ENCODE measurements at regions not wholly inside any gene's neighbourhood (a gene's known extent, or its start where the extent isn't known, plus 50 kb on each side); places are given as distances from the start of the nearest gene placed in this dataset.
"Not testable (repeated sequence)": the region's sequence is repeated elsewhere in the genome, so short reads cannot be mapped to it uniquely, and the experiment has no call there.

GRCh38 chr7:16091701-16092310 lies 329.5 kb downstream of the CRPPA start:
- H3K4me3 Mint-ChIP-seq, result no peak overlapping the region
- H3K27ac Mint-ChIP-seq, result no peak overlapping the region
- ATAC-seq (no peak), DNase-seq (no peak)
- H3K4me1 Mint-ChIP-seq, result no peaks in the 10 kb centered on the region
- H3K27me3 Mint-ChIP-seq, result no peaks in the 10 kb centered on the region
- H3K9me3 Mint-ChIP-seq, result no peaks in the 10 kb centered on the region

- no peaks in the 10 kb centered on the region for H3K4me1 Mint-ChIP-seq
Observed at GRCh38 chr7:16089801-16090200, 331.5 kb downstream of the CRPPA start.

GRCh38 chr7:16089191-16089590 lies 332.1 kb downstream of the CRPPA start:
- H3K4me3 Mint-ChIP-seq, result no peak overlapping the region
- no peak overlapping the region for H3K27ac Mint-ChIP-seq
- no peaks in the 10 kb centered on the region for H3K27me3 Mint-ChIP-seq
- no peak for DNase-seq
- no peaks in the 10 kb centered on the region for H3K9me3 Mint-ChIP-seq
- ATAC-seq, result no peak
- no peaks in the 10 kb centered on the region for H3K4me1 Mint-ChIP-seq

More at GRCh38 chr7:16089801-16090200, 331.5 kb downstream of the CRPPA start:
- Mint-ChIP-seq H3K27ac (no peak overlapping the region), H3K4me3 (no peak overlapping the region), H3K9me3 (no peaks in the 10 kb centered on the region), H3K27me3 (no peaks in the 10 kb centered on the region)
- no peak for DNase-seq
- ATAC-seq, result no peak

GRCh38 chr7:16086743-16087142 lies 334.6 kb downstream of the CRPPA start:
- H3K27ac Mint-ChIP-seq, result peak overlapping the region in 1 of 2 donors; percentile 23
- no peak for DNase-seq
- ATAC-seq, result no peak
- H3K4me1 Mint-ChIP-seq, result no peaks in the 10 kb centered on the region
- H3K27me3 Mint-ChIP-seq, result no peaks in the 10 kb centered on the region
- H3K4me3 Mint-ChIP-seq, result no peak overlapping the region
- no peaks in the 10 kb centered on the region for H3K9me3 Mint-ChIP-seq

GRCh38 chr7:16085780-16086179 lies 335.6 kb downstream of the CRPPA start:
- not testable (repeated sequence) for H3K4me3 Mint-ChIP-seq, H3K27ac Mint-ChIP-seq, ATAC-seq, H3K9me3 Mint-ChIP-seq, H3K4me1 Mint-ChIP-seq, DNase-seq, H3K27me3 Mint-ChIP-seq

- Mint-ChIP-seq H3K27me3 (no peaks in the 10 kb centered on the region), H3K4me3 (no peak overlapping the region), H3K4me1 (no peaks in the 10 kb centered on the region), H3K9me3 (no peaks in the 10 kb centered on the region), H3K27ac (no peak overlapping the region)
- DNase-seq (no peak), ATAC-seq (no peak)
Observed at GRCh38 chr7:16084875-16085274, 336.5 kb downstream of the CRPPA start.

- ATAC-seq (no peak), DNase-seq (no peak)
- H3K27me3 Mint-ChIP-seq, result no peaks in the 10 kb centered on the region
- H3K27ac Mint-ChIP-seq, result no peak overlapping the region
- H3K4me3 Mint-ChIP-seq, result no peak overlapping the region
- no peaks in the 10 kb centered on the region for H3K4me1 Mint-ChIP-seq
- H3K9me3 Mint-ChIP-seq, result no peaks in the 10 kb centered on the region
Observed at GRCh38 chr7:16084370-16084769, 337.0 kb downstream of the CRPPA start.

- DNase-seq (no peak), ATAC-seq (no peak)
- Mint-ChIP-seq H3K27ac (no peak overlapping the region), H3K27me3 (no peaks in the 10 kb centered on the region), H3K4me1 (no peaks in the 10 kb centered on the region), H3K9me3 (no peaks in the 10 kb centered on the region), H3K4me3 (no peak overlapping the region)
Observed at GRCh38 chr7:16083931-16084330, 337.4 kb downstream of the CRPPA start.

- H3K27me3 Mint-ChIP-seq, result no peaks in the 10 kb centered on the region
- H3K9me3 Mint-ChIP-seq, result no peaks in the 10 kb centered on the region
- H3K27ac Mint-ChIP-seq, result no peak overlapping the region
- H3K4me3 Mint-ChIP-seq, result no peak overlapping the region
- ATAC-seq, result no peak
- no peak for DNase-seq
- H3K4me1 Mint-ChIP-seq, result no peaks in the 10 kb centered on the region
Observed at GRCh38 chr7:16080131-16080530, 341.2 kb downstream of the CRPPA start.

GRCh38 chr7:16079723-16080122 lies 341.6 kb downstream of the CRPPA start:
- peak overlapping the region in 1 of 2 donors; percentile 1 for H3K27ac Mint-ChIP-seq
- ATAC-seq (no peak), DNase-seq (no peak)
- no peaks in the 10 kb centered on the region for H3K9me3 Mint-ChIP-seq
- H3K4me1 Mint-ChIP-seq, result no peaks in the 10 kb centered on the region
- H3K4me3 Mint-ChIP-seq, result no peak overlapping the region
- no peaks in the 10 kb centered on the region for H3K27me3 Mint-ChIP-seq

GRCh38 chr7:16078076-16078952 lies 343.0 kb downstream of the CRPPA start:
- no peaks in the 10 kb centered on the region for H3K4me1 Mint-ChIP-seq
- H3K4me3 Mint-ChIP-seq, result no peak overlapping the region
- DNase-seq (no peak), ATAC-seq (no peak)
- H3K9me3 Mint-ChIP-seq, result no peaks in the 10 kb centered on the region
- H3K27me3 Mint-ChIP-seq, result no peaks in the 10 kb centered on the region
- no peak overlapping the region for H3K27ac Mint-ChIP-seq

- DNase-seq (no peak), ATAC-seq (no peak)
- no peaks in the 10 kb centered on the region for H3K4me1 Mint-ChIP-seq
Observed at GRCh38 chr7:16071246-16071857, 350.0 kb downstream of the CRPPA start.

GRCh38 chr7:16070806-16071205 lies 350.5 kb downstream of the CRPPA start:
- no peak for ATAC-seq
- H3K9me3 Mint-ChIP-seq, result no peaks in the 10 kb centered on the region
- H3K4me3 Mint-ChIP-seq, result no peak overlapping the region
- no peaks in the 10 kb centered on the region for H3K27me3 Mint-ChIP-seq
- no peak overlapping the region for H3K27ac Mint-ChIP-seq
- no peaks in the 10 kb centered on the region for H3K4me1 Mint-ChIP-seq
- no peak for DNase-seq

More at GRCh38 chr7:16071246-16071857, 350.0 kb downstream of the CRPPA start:
- Mint-ChIP-seq H3K4me3 (no peak overlapping the region), H3K9me3 (no peaks in the 10 kb centered on the region), H3K27ac (no peak overlapping the region), H3K27me3 (no peaks in the 10 kb centered on the region)

GRCh38 chr7:16069998-16070397 lies 351.3 kb downstream of the CRPPA start:
- no peaks in the 10 kb centered on the region for H3K4me1 Mint-ChIP-seq
- ATAC-seq, result no peak
- no peak for DNase-seq

GRCh38 chr7:16068183-16068582 lies 353.2 kb downstream of the CRPPA start:
- no peaks in the 10 kb centered on the region for H3K9me3 Mint-ChIP-seq
- no peak overlapping the region for H3K27ac Mint-ChIP-seq
- ATAC-seq (no peak), DNase-seq (no peak)
- no peak overlapping the region for H3K4me3 Mint-ChIP-seq
- no peaks in the 10 kb centered on the region for H3K27me3 Mint-ChIP-seq
- no peaks in the 10 kb centered on the region for H3K4me1 Mint-ChIP-seq

More at GRCh38 chr7:16069998-16070397, 351.3 kb downstream of the CRPPA start:
- Mint-ChIP-seq H3K27me3 (no peaks in the 10 kb centered on the region), H3K4me3 (no peak overlapping the region), H3K9me3 (no peaks in the 10 kb centered on the region), H3K27ac (no peak overlapping the region)

- Mint-ChIP-seq H3K9me3 (no peaks in the 10 kb centered on the region), H3K27ac (no peak overlapping the region), H3K4me3 (no peak overlapping the region), H3K4me1 (no peaks in the 10 kb centered on the region), H3K27me3 (no peaks in the 10 kb centered on the region)
- DNase-seq, result no peak
- no peak for ATAC-seq
Observed at GRCh38 chr7:16067711-16068110, 353.6 kb downstream of the CRPPA start.

Data from stimulated activated naive CD8-positive, alpha-beta T cell treated with anti-CD3 and anti-CD28 coated beads, Interleukin-15, amount 100 ng/mL, for 72 hours (primary cell).